ENCODE measurements at regions not wholly inside any gene's neighbourhood (a gene's known extent, or its start where the extent isn't known, plus 50 kb on each side); places are given as distances from the start of the nearest gene placed in this dataset.
A peak's percentile ranks its signal among the peaks of the same experiment; 100 is the strongest.

- Histone ChIP-seq H4K20me1 (ENCODE audit: control insufficient read depth, extremely low read depth, insufficient read depth, low read length) (no peaks in the 10 kb centered on the region), H3K4me2 (ENCODE audit: control insufficient read depth, extremely low read depth, insufficient read depth, low read depth, low read length) (no peak overlapping the region), H3K79me2 (ENCODE audit: control insufficient read depth, insufficient read depth, low read length) (peaks cover 19% of the 10 kb centered on the region), H3K36me3 (ENCODE audit: control insufficient read depth in 2 of 2, extremely low read depth in 1 of 2, insufficient read depth in 2 of 2, low read length in 2 of 2) (peaks cover 2 to 10% of the 10 kb centered on the region in 2 experiments), H3K9ac (ENCODE audit: control insufficient read depth, extremely low read depth, insufficient read depth, low read length) (no peak overlapping the region), H2AFZ (ENCODE audit: control insufficient read depth, low read length) (no peak overlapping the region), H3K9me3 (ENCODE audit: control insufficient read depth, low read depth, low read length) (peaks cover 22% of the 10 kb centered on the region), H3K9me1 (ENCODE audit: control insufficient read depth, extremely low read depth, insufficient read depth, low read length) (no peaks in the 10 kb centered on the region), H3K27ac (ENCODE audit: control insufficient read depth, insufficient read depth, low read length) (peak overlapping the region; percentile 56), H3K4me3 (ENCODE audit: control insufficient read depth in 2 of 3, extremely low read depth in 1 of 3, insufficient read depth in 2 of 3, low read depth in 1 of 3, low read length in 3 of 3) (no peak overlapping the region), H3K27me3 (ENCODE audit: control insufficient read depth, extremely low read depth, insufficient read depth, low read length) (no peaks in the 10 kb centered on the region), H3K4me1 (ENCODE audit: control insufficient read depth, extremely low read depth, insufficient read depth, low read length) (peaks cover 45% of the 10 kb centered on the region)
- DNase-seq (ENCODE audit: low read depth, low spot score): no peak
- FAIRE-seq: peak; percentile 92
- TF ChIP-seq EZH2 (IDR thresholded peaks at IDR 0.05; ENCODE audit: low read length) (no peak), CTCF (optimal IDR thresholded peaks at IDR 0.05 in 1 of 3, IDR thresholded peaks at IDR 0.05 in 1 of 3, conservative IDR thresholded peaks at IDR 0.05 in 1 of 3; ENCODE audit: extremely low read depth in 1 of 3, insufficient read depth in 2 of 3, low read length in 3 of 3) (no peak)
- dilution Hi-C loops (cut with MboI; ENCODE audit: extremely low pct_ligation_motif_present, low sequenced_read_pairs): no loop called here
These were observed 70.5 kb upstream of the BLID start for GRCh38 chr11:122186439-122187080.

- Histone ChIP-seq H4K20me1 (ENCODE audit: control insufficient read depth, extremely low read depth, insufficient read depth, low read length) (no peaks in the 10 kb centered on the region), H2AFZ (ENCODE audit: control insufficient read depth, low read length) (no peak overlapping the region), H3K79me2 (ENCODE audit: control insufficient read depth, insufficient read depth, low read length) (peaks cover 24% of the 10 kb centered on the region), H3K4me2 (ENCODE audit: control insufficient read depth, extremely low read depth, insufficient read depth, low read depth, low read length) (no peak overlapping the region), H3K36me3 (ENCODE audit: control insufficient read depth in 2 of 2, extremely low read depth in 1 of 2, insufficient read depth in 2 of 2, low read length in 2 of 2) (peaks cover 2 to 13% of the 10 kb centered on the region in 2 experiments), H3K27ac (ENCODE audit: control insufficient read depth, insufficient read depth, low read length) (no peak overlapping the region), H3K9me1 (ENCODE audit: control insufficient read depth, extremely low read depth, insufficient read depth, low read length) (no peaks in the 10 kb centered on the region), H3K4me3 (ENCODE audit: control insufficient read depth in 2 of 3, extremely low read depth in 1 of 3, insufficient read depth in 2 of 3, low read depth in 1 of 3, low read length in 3 of 3) (no peak overlapping the region), H3K9me3 (ENCODE audit: control insufficient read depth, low read depth, low read length) (peaks cover 22% of the 10 kb centered on the region), H3K9ac (ENCODE audit: control insufficient read depth, extremely low read depth, insufficient read depth, low read length) (no peak overlapping the region), H3K27me3 (ENCODE audit: control insufficient read depth, extremely low read depth, insufficient read depth, low read length) (no peaks in the 10 kb centered on the region), H3K4me1 (ENCODE audit: control insufficient read depth, extremely low read depth, insufficient read depth, low read length) (peaks cover 38% of the 10 kb centered on the region)
- FAIRE-seq: no peak
- no peak for TF ChIP-seq EZH2 (IDR thresholded peaks at IDR 0.05; ENCODE audit: low read length)
- TF ChIP-seq CTCF (optimal IDR thresholded peaks at IDR 0.05 in 1 of 3, IDR thresholded peaks at IDR 0.05 in 1 of 3, conservative IDR thresholded peaks at IDR 0.05 in 1 of 3; ENCODE audit: extremely low read depth in 1 of 3, insufficient read depth in 2 of 3, low read length in 3 of 3): no peak
- DNase-seq (ENCODE audit: low read depth, low spot score): no peak
- dilution Hi-C loops (cut with MboI; ENCODE audit: extremely low pct_ligation_motif_present, low sequenced_read_pairs): no loop called here
These were observed 67.9 kb upstream of the BLID start for GRCh38 chr11:122183933-122184332.
